ENCODE measurements at regions not wholly inside any gene's neighbourhood (a gene's known extent, or its start where the extent isn't known, plus 50 kb on each side); places are given as distances from the start of the nearest gene placed in this dataset.

DNA sequence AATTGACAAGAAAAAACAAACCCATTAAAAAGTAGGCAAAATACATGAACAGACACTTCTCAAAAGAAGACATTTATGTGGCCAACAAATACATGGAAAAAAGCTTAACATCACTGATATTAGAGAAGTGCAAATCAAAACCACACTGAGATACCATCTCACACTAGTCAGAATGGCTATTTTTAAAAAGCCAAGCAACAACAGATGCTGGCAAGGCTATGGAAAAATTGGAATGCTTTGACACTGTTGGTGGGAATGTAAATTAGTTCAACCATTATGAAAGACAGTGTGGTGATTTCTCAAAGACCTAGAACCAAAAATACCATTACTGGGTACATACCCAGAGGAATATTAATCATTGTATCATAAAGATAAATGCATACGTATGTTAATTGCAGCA is 641.1 kb upstream of the B3GALT2 start (continued):
- TF ChIP-seq RFX5 (IDR thresholded peaks at IDR 0.05; ENCODE audit: low read depth, low read length) (no peak), ZNF622 (IDR thresholded peaks at IDR 0.05) (no peak), ZBTB40 (IDR thresholded peaks at IDR 0.05; ENCODE audit: borderline replicate concordance) (no peak)

GRCh38 chr1:193819376-193819775 is 633.0 kb upstream of the B3GALT2 start:
- Histone ChIP-seq H3K79me2 (ENCODE audit: control insufficient read depth, insufficient read depth, low read length) (no peaks in the 10 kb centered on the region), H3K9me3 (replicated peaks; ENCODE audit: control insufficient read depth, insufficient read depth, low read length) (no peaks in the 10 kb centered on the region), H4K20me1 (ENCODE audit: control insufficient read depth, insufficient read depth) (no peaks in the 10 kb centered on the region), H3K27ac (ENCODE audit: control insufficient read depth, insufficient read depth) (no peak overlapping the region), H3K9ac (ENCODE audit: control insufficient read depth, insufficient read depth, low read length) (no peak overlapping the region), H2AFZ (ENCODE audit: control insufficient read depth, low read depth, low read length) (no peak overlapping the region), H3K36me3 (ENCODE audit: control insufficient read depth in 2 of 2, insufficient read depth in 2 of 2, low read length in 1 of 2) (no peaks in the 10 kb centered on the region), H3K4me3 (no peak overlapping the region), H3K4me1 (ENCODE audit: control insufficient read depth, insufficient read depth, low read length) (no peaks in the 10 kb centered on the region), H3K4me2 (ENCODE audit: control insufficient read depth, insufficient read depth) (no peak overlapping the region), H3K27me3 (replicated peaks in 1 of 2; ENCODE audit: control insufficient read depth in 2 of 2, insufficient read depth in 2 of 2, low read length in 1 of 2) (no peaks in the 10 kb centered on the region)
- in situ Hi-C loops (cut with MboI): no loop called here
- no peak for TF ChIP-seq POLR2A (IDR thresholded peaks at IDR 0.05; ENCODE audit: low read depth, low read length)
- TF ChIP-seq RFX5 (IDR thresholded peaks at IDR 0.05; ENCODE audit: low read depth, low read length): no peak
- no peak for TF ChIP-seq HDAC6 (IDR thresholded peaks at IDR 0.05; ENCODE audit: unreplicated experiment)
- no peak for TF ChIP-seq CBX5 (IDR thresholded peaks at IDR 0.05; ENCODE audit: low read depth)
- no peak for TF ChIP-seq MTA2 (IDR thresholded peaks at IDR 0.05; ENCODE audit: low read depth)
- no peak for TF ChIP-seq HDGF (IDR thresholded peaks at IDR 0.05)
- no peak for TF ChIP-seq IRF4 (IDR thresholded peaks at IDR 0.05; ENCODE audit: low read depth, low read length)
- no peak for TF ChIP-seq NBN (IDR thresholded peaks at IDR 0.05)
- TF ChIP-seq, protein P1, sequence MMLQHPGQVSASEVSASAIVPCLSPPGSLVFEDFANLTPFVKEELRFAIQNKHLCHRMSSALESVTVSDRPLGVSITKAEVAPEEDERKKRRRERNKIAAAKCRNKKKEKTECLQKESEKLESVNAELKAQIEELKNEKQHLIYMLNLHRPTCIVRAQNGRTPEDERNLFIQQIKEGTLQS (IDR thresholded peaks at IDR 0.05; ENCODE audit: borderline replicate concordance, extremely low read depth, low read depth, low read length): no peak
- no peak for TF ChIP-seq POLR2AphosphoS2 (IDR thresholded peaks at IDR 0.05; ENCODE audit: low read depth, low read length)
- SMC1A ChIA-PET (ENCODE audit: uncharacterized antibody, unreplicated experiment): no interaction called here
- POLR2A ChIA-PET: no interaction called here
- FAIRE-seq (no peak), ATAC-seq (no peak), DNase-seq (ENCODE audit: low read depth, low spot score) (no peak)
- BruUV-seq (replicated peaks): no TSS peak
- RAD21 ChIA-PET (ENCODE audit: unreplicated experiment): no interaction called here
- intact Hi-C loops (cut with micrococcal nuclease; ENCODE audit: unreplicated experiment): no loop called here
- CTCF ChIA-PET: no interaction called here
